Epithelial cell of esophagus (primary cell): ENCODE measurements at regions not wholly inside any gene's neighbourhood (a gene's known extent, or its start where the extent isn't known, plus 50 kb on each side); places are given as distances from the start of the nearest gene placed in this dataset.

ENCODE experiments used
- DNase-seq: peaks from one replicate; pipeline ENCODE4 v3.0.0; 2010; ENCODE audit warnings: low read depth
- H3K4me3 ChIP-seq: 2 replicates; pipeline ENCODE4 v1.5.1; 2011; ENCODE audit warnings: mild to moderate bottlenecking, low read length, control low read depth
- TF ChIP-seq, protein P1 (sequence below): IDR thresholded peaks from 2 replicates; pipeline ENCODE4 v1.5.1; 2011; ENCODE audit warnings: low read depth, mild to moderate bottlenecking, low read length, control low read depth, inconsistent platforms; ENCODE audit not compliant: insufficient read depth; ENCODE audit errors: missing control alignments

DNA sequence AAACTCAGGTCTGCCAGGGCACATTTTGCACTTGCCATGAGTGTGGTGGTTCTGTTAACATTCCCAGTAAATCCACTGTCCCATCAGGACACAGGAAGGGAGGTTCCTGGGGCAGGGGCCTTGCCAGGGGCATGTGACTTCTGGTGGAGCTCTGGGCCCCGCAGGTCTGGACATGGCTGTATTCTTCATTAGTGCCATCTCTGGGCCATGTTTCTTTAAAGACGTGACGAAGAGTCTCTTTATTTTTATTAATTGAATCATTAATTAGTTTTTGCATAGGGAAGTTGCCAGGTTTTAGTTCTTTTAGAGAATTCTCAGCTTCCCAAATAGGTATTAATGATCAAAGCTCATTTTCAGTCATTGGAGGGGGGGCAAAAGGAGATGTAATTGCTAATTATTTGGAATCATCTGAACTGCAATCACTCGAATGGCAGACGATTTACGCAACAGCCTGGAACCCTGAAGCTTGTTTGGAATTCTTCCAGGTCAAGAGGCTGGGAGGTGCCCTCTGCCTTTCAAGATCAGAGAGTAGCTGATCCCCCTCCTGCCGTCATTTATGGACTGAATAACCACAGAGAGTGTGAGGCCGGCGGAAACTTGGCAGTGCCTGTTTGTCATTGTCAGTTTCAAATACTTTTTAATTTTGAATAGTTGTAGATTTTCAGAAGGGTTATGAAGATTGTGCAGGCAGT lies 106.2 kb downstream of the RTP5 start:
- DNase-seq = no peak
- TF ChIP-seq, protein P1, sequence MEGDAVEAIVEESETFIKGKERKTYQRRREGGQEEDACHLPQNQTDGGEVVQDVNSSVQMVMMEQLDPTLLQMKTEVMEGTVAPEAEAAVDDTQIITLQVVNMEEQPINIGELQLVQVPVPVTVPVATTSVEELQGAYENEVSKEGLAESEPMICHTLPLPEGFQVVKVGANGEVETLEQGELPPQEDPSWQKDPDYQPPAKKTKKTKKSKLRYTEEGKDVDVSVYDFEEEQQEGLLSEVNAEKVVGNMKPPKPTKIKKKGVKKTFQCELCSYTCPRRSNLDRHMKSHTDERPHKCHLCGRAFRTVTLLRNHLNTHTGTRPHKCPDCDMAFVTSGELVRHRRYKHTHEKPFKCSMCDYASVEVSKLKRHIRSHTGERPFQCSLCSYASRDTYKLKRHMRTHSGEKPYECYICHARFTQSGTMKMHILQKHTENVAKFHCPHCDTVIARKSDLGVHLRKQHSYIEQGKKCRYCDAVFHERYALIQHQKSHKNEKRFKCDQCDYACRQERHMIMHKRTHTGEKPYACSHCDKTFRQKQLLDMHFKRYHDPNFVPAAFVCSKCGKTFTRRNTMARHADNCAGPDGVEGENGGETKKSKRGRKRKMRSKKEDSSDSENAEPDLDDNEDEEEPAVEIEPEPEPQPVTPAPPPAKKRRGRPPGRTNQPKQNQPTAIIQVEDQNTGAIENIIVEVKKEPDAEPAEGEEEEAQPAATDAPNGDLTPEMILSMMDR = no peak

GRCh38 chr2:241976296-241976695 lies 106.8 kb downstream of the RTP5 start:
- DNase-seq = no peak
- TF ChIP-seq, protein P1 = no peak
- no peak overlapping the region for H3K4me3 ChIP-seq

More for the DNA sequence above, 106.2 kb downstream of the RTP5 start:
- H3K4me3 ChIP-seq = no peak overlapping the region

DNA sequence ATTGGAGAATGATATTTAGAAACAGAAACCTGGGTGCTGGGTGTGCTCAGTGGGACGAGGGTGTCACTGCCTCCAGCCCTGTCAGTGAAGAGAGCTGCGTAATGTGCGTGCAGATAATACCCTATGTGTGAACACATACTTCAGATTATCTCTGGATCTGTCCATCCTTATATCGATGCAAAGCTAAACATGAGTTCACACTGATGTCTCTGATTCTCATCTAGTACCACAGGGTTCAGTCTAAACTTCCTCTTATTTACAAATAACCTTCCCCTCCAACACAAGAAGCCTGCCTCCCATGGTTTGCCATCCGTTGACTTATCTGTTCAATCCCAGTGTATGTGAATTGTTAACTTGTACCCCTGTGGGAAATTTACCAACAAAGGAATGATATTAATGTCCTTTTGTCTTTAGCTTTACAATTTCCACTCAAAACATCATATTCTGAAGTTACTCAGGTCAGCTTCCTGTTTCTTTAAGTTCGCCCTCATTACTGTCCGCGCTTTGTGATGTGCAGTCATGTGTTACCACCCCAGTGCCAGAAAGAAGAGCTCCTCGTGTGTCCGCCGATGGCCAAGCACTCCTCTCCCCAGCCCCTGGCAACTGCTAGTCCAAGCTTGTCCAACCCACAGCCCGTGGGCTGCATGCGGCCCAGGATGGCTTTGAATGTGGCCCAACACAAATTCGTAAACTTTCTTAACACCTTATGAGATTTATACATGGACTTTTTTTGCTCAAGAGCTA lies 108.2 kb downstream of the RTP5 start:
- H3K4me3 ChIP-seq = no peak overlapping the region
- no peak for DNase-seq
- TF ChIP-seq, protein P1 = no peak

DNA sequence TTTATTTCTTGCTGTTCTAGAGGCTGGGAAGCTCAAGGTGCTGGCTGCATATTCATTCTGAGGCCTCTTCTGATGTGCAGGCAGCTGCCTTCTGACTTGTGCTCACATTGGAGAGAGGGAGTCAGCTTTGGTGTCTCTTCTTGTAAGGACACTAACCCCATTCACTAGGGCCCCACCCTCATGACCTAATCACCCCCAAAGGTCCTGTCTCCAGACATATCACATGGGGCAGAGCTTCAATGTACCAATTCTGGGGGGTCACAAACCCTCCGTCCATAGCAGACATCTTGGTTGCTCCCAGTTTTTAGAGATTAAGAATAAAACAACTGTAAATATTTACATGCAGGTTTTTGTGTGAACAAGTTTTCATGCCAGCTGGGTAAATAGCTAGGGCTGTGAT lies 109.1 kb downstream of the RTP5 start:
- no peak for DNase-seq
- TF ChIP-seq, protein P1 = no peak
- H3K4me3 ChIP-seq = no peak overlapping the region

DNA sequence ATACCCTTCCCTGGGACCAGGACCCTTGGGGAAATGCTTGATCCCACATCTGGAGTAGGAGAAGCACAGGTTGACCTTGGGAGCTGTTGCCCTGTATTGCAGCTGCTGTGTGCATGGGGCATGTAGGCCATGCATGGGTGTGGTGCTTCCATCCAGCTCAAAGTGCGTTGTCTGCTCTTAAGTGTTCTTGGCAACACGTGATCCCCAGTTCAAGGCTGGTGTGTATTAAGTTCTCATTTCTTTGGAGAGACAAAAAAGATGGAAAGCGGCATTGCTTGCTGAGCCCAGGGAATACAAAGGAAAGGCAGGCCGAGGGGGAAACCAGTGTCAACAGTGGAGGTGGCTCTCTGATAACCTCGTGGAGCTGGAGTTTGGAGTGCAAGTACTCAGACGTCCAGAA lies 110.7 kb downstream of the RTP5 start:
- TF ChIP-seq, protein P1 = no peak
- no peak overlapping the region for H3K4me3 ChIP-seq
- DNase-seq = no peak

DNA sequence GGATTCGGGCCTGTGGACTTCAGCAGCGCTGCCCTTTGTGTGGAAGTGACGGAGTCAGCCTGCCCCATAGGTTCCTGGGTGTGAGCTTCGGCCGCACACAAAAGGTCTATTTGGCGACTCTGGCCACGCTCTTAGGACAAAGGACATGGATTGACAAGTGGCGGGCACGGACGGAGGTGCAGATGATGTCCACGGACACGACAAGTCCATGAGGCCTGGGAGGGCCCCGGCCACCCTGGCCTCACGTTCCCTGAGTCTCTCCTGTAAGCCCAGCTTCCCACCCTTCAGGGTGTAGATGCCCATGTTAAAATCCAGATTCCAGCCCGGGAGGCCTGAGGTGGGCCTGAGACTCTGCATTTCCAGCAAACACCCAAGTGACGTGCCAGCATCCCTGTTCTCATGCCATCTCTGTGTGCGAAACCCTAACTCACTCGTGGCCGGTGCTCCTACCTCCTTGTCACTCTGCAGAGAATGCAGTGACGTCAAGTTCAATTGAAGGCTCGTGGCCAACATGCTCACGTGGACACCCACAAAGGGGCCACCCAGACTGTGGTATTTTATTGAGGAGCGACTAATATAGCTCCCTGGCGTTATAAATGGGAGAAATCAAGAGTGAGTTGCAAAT lies 111.7 kb downstream of the RTP5 start:
- H3K4me3 ChIP-seq = no peak overlapping the region
- TF ChIP-seq, protein P1 = no peak
- DNase-seq = no peak
